ENCODE measurements at regions not wholly inside any gene's neighbourhood (a gene's known extent, or its start where the extent isn't known, plus 50 kb on each side); places are given as distances from the start of the nearest gene placed in this dataset.
A peak's percentile ranks its signal among the peaks of the same experiment; 100 is the strongest.
"Not testable (repeated sequence)": the region's sequence is repeated elsewhere in the genome, so short reads cannot be mapped to it uniquely, and the experiment has no call there.

DNA sequence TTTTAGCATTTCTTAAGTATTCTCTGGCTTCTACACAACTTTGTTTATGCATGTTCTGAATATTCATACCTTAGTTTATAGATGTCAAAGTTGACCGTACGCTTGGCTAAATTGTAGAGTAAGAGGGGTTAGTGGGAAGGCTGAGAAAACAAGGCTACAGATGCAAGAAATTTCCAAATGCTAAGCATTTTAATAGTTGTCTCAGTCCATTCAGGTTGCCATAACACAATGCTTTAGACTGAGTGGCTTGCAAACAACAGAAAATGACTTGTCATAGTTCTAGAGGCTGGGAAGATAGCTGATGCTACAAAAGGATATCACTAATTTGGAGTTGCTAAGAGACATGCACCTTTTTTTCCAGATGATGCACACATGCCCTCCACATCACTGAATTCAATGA lies 53.0 kb upstream of the C1QTNF3 start:
- not testable (repeated sequence) for DNase-seq (ENCODE audit: low read depth)

DNA sequence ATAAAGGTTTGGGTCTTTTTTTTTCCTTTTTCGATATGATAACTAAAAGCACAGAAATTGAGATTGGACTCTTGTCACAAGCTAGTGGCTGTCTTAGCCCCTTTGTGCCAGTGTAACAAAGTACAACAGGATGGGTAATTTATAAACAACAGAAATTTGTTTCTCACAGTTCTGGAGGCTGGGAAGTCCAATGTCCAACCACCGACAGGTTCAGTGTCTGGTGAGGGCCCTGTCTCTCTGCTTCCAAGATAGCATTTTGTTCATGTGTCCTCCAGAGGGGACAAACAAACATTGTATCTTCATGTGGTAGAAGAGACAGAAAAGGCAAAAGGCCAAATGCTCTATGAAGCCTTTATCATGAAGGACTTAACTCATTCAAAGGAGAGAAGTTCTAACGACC lies 56.9 kb upstream of the C1QTNF3 start:
- DNase-seq (ENCODE audit: low read depth), result not testable (repeated sequence)

DNA sequence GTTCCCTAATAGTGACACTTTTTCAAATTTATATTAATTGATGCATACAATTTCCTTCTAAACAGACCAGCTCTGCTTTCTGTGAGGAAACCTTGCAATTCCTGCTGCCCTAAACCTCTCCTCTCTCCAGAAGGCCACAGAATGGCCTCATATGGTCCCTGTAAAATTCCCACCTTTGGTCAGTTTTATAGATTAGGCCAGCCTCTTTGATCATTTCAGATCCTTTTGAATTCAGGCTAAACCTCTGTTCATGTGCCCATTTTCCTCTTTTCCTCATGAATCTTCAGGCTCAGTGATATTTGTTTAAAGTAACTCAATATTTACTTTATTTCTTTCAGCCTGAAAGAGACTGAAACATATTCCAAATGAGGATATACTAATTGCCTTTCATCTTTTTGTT lies 58.6 kb upstream of the C1QTNF3 start:
- DNase-seq (ENCODE audit: low read depth), result not testable (repeated sequence)

DNA sequence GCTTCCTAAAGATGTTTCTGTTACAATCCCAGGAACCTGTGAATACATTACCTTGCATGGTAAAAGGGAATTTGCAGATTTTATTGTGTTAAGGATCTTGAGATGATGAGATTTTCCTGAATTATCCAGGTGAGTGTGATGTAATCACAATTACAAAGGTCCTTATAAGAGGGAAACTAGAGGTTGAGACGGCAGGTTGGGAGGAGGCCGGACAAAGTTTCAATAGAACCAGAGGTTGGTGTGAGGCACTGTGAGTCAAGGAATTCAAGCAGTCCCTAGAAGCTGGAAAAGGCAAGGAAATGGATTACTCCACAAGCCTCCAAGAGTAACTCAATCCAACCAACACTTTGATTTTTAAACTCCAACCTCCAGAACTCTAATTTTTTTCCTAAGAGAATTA lies 65.9 kb upstream of the C1QTNF3 start:
- DNase-seq (ENCODE audit: low read depth), result not testable (repeated sequence)

DNA sequence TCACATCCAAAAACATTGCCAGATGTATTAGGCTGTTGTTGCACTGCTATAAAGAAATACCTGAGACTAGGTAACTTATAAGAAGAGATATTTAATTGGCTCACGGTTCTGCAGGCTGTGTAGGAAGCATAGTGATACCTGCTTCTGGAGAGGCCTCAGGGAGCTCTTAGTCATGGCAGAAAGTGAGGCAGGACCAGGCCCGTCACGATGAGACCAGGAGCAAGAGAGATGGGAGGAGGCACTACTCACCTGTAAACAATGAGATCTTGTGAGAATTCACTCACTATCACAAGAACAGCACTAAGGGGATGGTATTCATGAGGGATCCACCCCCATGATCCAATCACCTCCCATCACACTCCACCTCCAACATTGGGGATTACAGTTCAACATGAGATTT lies 81.3 kb upstream of the C1QTNF3 start:
- DNase-seq (ENCODE audit: low read depth), result not testable (repeated sequence)

DNA sequence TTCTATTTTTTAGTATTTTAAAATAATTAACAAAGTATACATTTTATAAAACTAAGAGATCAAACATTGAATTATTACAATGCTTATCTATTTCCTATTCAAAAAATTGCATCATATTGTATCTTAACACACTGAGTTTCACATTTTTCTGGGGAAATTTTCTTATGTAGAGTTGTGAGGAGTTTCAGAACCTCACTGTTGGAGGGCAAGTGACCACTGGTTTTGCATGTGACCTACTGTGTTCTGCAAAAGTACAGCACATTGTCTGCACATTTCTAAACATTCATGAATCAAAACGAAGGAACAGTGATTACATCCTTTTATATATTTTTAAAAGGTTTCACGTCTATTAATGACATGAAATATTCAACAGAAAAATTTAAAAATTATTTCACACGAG lies 82.3 kb upstream of the C1QTNF3 start:
- DNase-seq (ENCODE audit: low read depth), result not testable (repeated sequence)

DNA sequence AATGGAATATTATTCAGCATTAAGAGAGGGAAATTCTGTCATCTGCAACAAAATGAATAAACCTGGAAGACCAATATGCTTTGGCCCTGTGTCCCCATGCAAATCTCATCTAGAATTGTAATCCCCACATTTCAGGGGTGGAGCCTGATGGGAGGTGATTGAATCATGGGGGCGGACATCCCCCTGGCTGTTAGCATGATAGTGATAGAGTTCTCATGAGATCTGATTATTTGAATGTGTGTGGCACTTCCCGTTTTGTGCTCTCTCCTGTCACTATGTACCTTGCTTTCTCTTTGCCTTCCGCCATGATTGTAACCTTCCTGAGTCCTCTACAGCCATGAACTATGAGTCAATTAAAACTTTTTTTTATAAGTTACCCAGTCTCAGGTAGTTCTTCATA lies 83.7 kb upstream of the C1QTNF3 start:
- not testable (repeated sequence) for DNase-seq (ENCODE audit: low read depth)

DNA sequence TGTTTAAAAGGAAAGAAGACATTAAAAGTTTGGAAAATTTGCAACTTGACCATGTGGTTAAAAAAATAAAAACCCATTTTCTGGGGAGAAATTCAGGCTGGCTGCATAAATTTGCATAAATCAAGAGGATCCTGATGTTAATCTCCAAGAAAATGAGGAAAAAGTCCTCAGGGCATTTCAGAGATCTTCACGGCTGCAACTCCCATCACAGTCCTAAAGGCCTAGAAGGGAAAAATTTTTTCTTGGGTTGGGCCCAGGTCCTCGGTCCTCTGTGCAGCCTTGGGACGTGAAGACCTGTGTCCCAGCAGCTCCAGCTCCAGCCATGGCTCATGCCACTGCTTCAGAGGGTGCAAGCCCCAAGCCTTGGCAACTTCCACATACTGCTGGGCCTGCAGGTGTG lies 84.8 kb upstream of the C1QTNF3 start:
- DNase-seq (ENCODE audit: low read depth), result not testable (repeated sequence)

DNA sequence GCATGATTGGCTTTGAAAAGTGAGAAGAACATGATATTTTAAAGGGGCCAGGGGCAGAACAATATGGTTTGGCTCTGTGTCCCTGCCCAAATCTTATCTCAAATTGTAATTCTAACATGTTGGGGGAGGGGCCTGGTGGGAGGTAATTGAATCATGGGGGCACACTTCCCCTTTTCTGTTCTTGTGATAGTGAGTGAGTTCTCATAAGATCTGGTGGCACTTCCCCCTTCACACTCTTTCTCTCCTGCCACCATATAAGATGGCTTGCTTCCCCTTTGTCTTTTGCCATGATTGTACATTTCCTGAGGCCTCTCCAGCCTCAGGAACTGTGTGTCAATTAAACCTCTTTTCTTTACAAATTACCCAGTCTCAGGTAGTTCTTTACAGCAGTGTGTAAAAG lies 85.9 kb upstream of the C1QTNF3 start:
- not testable (repeated sequence) for DNase-seq (ENCODE audit: low read depth)

DNA sequence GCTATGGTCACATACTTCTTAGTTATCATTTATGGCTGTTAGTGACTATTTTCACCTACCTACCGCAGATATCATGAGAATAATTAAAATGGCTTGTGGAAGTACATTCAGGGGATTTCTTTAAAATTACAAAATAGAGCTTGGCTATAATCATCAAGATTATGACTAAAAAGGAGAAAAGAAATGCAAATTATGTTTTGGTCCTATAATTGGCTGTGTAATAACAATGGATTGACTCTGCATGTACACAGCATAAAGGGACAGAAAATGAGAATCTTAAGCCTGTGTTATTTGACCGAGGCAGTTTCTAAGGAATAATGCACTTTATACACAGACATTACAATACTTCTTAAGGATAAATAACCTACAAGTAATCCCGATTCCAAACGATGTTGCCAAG lies 112.0 kb upstream of the C1QTNF3 start:
- not testable (repeated sequence) for DNase-seq (ENCODE audit: low read depth)

DNA sequence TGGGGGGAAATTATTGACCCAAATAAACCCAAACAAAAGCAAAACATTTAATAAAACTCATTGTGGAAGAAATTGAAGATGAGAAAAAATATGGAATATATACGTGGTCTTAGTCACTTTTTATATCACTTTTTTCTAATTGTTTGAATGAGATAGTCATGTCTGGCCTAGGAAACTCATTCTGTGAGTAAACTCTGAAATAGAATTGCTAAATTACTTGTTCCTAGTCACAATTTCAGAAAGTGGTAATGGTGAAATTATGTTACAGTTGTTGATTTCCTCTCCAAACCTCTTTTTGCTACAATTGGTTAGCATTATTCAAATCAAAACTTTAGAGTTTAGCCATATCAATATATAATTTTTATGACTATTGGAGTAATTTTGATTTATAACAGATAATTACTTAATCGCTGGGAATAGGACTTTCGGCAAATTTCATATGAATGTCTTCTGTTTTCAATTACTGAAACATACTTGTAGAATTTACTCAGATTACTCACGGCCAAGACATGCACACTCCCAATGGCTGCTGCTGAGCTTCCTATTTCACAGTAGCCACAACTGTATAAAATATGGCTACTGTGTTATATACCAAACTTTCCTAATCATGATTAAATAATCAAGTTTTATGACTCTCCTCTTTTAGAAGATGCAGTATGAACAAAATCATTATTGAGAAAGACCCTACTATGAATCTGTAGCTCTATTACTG lies 113.8 kb upstream of the C1QTNF3 start:
- peak; percentile 62 for DNase-seq (ENCODE audit: low read depth)

DNA sequence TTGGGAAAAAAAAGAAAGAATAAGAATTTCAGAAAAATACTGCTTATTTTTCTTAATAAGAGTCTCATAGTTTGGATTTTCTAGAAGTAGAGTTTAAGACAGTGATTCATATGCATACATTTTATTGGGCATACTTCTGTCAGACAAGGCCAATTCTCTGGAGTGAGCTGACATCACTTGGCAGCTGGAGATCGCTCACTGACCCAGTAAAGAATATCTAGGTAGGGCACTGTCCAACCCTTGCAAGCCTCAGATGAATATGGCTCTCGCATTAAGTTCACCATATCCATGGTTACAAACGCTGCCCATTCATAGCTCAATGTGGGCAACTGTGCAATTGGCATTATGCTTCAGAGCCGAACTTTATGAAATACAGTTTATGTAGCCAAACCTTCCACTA lies 117.9 kb upstream of the C1QTNF3 start:
- DNase-seq (ENCODE audit: low read depth), result not testable (repeated sequence)

DNA sequence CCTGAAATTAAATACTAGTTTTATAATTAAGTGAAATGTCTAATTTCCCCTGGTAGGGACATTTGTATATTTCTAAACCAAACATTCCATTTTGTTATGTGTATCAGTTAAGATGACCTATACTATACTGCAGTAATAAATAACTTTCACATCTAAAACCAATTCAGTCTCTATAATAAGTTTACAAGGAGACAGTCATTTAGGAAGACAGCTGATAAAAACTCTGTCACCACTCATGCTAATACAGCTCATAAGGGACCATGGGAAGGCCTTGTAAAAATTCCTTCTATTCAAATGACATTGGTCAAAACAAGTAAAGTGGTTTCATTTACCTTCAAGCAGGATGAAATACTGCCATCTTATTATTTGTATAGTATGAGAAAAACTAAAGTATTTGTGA lies 128.4 kb upstream of the C1QTNF3 start:
- not testable (repeated sequence) for DNase-seq (ENCODE audit: low read depth)

DNA sequence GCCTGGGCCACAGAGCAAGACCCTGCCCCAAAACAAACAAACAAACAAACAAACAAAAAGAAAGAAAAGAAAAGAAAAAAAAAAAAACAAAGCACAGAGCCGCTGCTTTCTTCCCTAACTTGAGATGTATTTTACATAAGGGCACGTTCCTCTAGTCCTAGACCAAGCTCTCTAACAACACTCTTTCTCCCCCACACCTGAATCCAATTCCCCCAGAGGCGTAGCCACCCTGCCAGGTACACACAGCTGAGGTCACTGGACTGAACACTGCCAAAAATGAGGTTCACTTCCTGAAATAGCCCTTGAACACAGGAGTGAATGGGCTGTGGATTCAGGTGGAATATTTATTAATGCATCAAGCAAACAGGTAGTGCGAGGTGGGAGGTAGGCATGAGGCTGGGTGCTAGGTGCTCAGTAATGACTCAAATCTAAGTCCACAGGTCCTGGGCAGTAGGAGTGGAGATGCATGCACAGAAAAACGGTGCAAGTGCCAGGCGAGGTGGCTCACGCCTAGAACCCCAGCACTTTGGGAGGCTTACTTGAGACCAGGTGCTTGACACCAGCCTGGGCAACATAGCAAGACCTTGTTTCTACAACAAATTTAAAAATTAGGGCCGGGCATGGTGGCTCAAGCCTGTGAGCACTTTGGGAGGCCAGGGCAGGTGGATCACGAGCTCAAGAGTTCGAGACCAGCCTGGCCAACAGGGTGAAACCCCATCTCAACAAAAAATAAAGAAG lies 136.6 kb upstream of the C1QTNF3 start:
- DNase-seq (ENCODE audit: low read depth), result not testable (repeated sequence)

DNA sequence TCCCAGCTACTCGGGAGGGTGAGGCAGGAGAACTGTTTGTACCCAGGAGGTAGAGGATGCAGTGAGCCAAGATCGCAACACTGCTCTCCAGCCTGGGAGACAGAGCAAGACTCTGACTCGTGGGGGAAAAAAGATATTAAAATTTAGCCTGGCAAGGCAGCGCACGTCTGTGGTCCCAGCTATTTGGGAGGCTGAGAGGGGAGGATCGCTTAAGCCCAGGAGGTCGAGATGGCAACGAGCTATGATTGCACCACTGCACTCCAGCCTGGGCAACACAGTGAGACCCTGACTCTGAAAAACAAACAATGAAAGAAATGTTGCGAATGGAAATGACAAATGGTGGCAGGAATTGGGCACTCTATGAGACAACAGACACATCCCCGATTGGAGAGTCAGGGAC lies 137.2 kb upstream of the C1QTNF3 start:
- not testable (repeated sequence) for DNase-seq (ENCODE audit: low read depth)

DNA sequence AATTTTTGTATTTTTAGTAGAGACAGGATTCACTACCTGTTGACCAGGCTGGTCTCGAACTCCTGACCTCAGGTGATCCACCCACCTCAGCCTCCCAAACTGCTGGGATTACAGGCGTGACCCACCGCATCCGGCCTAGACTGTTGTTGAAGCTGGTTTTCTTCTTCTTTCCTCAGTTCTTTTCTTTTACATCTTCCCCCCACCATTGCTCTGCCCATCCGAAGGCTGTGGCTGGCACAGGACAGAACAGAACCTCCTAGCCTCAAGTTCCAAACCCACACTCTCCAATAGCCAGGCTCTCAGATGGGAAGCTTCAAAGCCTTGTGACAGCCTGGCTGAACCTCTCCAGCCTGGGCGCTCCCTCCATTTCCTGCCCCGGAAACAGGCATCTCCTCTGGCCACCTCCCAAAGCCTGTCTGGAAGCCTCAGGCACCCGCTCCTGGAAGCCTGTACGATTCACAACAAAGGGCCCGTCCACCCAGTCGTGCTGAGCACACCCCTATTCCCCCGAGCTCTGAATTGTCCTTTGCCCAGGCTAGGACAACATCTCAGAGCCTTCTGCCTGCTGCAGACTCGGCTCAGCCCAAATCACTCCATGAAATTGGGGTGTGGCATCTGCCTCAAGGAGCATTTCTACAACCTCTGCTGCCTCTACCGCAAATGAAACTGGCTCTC lies 138.1 kb upstream of the C1QTNF3 start:
- not testable (repeated sequence) for DNase-seq (ENCODE audit: low read depth)

DNA sequence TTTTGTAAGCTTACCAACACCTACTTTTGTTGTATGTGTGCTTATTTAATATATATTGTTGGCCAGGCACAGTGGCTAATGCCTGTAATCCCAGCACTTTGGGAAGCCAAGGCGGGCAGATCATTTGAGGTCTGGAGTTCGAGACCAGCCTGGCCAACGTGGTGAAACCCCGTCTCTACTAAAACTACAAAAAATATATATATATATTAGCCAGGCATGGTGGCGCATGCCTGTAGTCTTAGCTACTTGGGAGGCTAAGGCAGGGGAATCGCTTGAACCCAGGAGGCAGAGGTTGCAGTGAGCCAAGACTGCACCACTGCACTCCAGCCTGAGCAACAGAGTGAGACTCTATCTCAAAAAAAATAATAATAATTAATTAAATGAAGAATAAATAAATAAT lies 142.0 kb upstream of the C1QTNF3 start:
- not testable (repeated sequence) for DNase-seq (ENCODE audit: low read depth)

DNA sequence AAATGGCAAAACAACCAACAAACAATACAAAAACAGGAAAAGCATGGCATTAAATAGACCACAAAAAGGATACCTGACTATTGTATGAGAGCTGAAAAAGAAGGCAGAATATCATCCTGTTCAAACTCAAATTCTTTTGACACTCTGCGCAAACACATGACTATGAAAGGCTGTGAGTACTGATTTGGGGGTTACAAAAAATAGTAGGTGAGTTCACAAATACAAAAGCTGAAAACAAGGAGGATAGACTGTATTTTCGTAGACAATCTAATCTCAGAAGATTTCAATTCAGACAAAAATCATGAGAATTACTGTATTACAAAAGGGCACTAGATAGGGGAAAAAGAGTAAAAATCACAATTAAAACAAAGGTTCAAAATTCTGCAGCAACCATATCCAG lies 142.6 kb upstream of the C1QTNF3 start:
- DNase-seq (ENCODE audit: low read depth), result not testable (repeated sequence)

DNA sequence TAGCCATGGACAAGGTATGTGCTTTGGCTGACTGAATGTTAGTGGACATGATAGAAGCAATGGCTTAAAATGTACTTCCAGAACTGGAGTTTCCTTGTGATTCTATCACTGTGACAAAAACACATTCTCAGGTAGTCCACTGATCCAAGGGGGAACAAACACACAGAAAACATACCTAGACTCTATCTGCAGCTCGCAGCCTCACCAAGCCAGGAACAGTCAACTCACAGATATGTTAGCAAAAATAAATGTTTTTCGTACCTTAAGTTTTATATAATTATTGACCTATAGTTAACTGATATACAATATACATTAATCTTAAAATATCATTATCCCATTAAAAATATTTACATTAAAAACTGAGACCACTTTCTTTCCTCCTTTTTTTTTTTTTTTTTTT lies 143.1 kb upstream of the C1QTNF3 start:
- not testable (repeated sequence) for DNase-seq (ENCODE audit: low read depth)

DNA sequence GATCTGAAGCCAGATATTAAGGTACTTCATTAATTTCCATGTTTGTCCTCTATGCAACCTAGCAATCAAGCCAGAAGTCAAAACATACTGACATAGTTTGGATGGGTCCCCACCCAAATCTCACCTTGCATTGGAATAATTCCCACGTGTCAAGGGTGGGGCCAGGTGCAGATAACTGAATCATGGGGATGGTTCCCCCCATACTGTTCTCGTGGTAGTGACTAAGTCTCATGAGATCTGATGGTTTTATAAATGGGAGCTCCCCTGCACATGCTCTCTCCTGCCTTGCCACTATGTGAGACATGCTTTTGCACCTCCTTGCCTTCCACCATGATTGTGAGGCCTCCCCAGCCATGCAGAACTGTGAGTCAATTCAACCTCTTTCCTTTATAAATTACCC lies 143.9 kb upstream of the C1QTNF3 start:
- not testable (repeated sequence) for DNase-seq (ENCODE audit: low read depth)

DNA sequence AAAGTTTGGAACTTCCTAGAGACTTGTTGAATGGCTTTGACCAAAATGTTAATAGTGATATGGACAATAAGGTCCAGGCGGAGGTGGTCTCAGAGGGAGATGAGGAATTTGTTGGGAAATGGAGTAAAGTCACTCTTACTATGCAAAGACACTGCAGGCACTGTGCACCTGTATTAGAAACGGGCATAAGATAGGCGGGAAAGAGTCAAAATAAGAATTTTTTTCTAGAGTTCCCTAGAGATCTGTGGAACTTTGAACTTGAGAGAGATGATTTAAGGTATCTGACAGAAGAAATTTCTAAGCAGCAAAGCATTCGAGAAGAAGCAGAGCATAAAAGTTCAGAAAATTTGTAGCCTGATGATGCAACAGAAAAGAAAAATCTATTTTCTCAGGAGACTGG lies 144.4 kb upstream of the C1QTNF3 start:
- not testable (repeated sequence) for DNase-seq (ENCODE audit: low read depth)

DNA sequence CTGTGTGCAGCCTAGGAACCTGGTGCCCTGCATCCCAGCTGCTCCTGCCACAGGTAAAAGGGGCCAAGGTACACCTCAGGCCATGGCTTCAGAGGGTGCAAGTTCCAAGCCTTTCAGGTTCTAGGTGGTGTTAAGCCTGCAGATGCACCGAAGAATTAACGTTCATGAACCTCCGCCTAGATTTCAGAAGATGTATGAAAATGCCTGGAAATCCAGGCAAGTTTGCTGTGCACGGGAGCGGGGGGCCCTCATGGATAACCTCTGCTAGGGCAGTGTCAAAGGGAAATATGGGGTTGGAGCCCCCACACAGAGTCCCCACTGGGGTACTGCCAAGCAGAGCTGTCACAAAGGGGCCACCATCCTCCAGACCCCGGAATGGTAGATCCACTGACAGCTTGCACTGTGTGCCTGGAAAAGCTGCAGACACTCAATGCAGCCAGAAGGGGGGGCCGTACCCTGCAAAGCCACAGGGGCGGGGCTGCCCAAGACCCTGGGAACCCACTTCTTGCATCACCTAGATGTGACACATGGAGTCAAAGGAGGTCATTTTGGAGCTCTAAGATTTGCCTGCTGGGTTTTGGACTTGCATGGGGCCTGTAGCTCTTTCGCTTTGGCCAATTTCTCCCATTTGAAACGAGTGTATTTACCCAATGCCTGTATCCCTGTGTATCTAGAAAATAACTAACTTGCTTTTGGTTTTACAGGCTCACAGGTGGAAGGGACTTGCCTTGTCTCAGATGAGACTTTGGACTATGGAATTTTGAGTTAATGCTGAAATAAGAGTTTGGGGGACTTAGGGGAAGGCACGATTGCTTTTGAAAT lies 145.2 kb upstream of the C1QTNF3 start:
- DNase-seq (ENCODE audit: low read depth), result not testable (repeated sequence)
